ENCODE measurements at regions not wholly inside any gene's neighbourhood (a gene's known extent, or its start where the extent isn't known, plus 50 kb on each side); places are given as distances from the start of the nearest gene placed in this dataset.

- ATAC-seq (no peak), DNase-seq (ENCODE audit: low read depth, low spot score) (no peak)
- intact Hi-C loops (cut with micrococcal nuclease) = no loop called here
- no peak overlapping the region for H3K4me3 ChIP-seq (replicated peaks in 1 of 2; ENCODE audit: low read depth in 1 of 2, low read length in 2 of 2)
- POLR2A ChIA-PET = no interaction called here
- no peaks in the 10 kb centered on the region for H3K27me3 ChIP-seq (ENCODE audit: insufficient read depth, low read length)
- no peaks in the 10 kb centered on the region for H3K79me2 ChIP-seq (ENCODE audit: insufficient read depth, low read length)
- RAD21 ChIA-PET (ENCODE audit: low non-redundant PET in 1 of 2, low total read pairs in 2 of 2, uncharacterized antibody in 2 of 2, unreplicated experiment in 2 of 2) = no interaction called here
- no peak overlapping the region for H3K9ac ChIP-seq (ENCODE audit: low read length)
- no peak overlapping the region for H3K27ac ChIP-seq (ENCODE audit: low read depth, low read length)
- H3K4me1 ChIP-seq (ENCODE audit: control insufficient read depth in 1 of 2, insufficient read depth in 2 of 2, low read length in 2 of 2) = no peaks in the 10 kb centered on the region
- CTCF ChIA-PET = no interaction called here
- H3K9me2 ChIP-seq (ENCODE audit: insufficient read depth) = peaks cover 2% of the 10 kb centered on the region; the same call in 1 of the 2 replicates
- H3K4me2 ChIP-seq (ENCODE audit: low read length) = no peak overlapping the region
- no TSS peak for BruUV-seq (replicated peaks)
- H3K9me3 ChIP-seq (ENCODE audit: control insufficient read depth in 1 of 2, insufficient read depth in 1 of 2, low read depth in 1 of 2, low read length in 2 of 2) = no peaks in the 10 kb centered on the region
- TF ChIP-seq SP1 (IDR thresholded peaks at IDR 0.05; ENCODE audit: low read depth) (no peak), EZH2phosphoT487 (IDR thresholded peaks at IDR 0.05; ENCODE audit: borderline replicate concordance) (no peak), SRF (IDR thresholded peaks at IDR 0.05; ENCODE audit: low read depth) (no peak), RAD21 (IDR thresholded peaks at IDR 0.05; ENCODE audit: low read depth) (no peak), TCF7L2 (IDR thresholded peaks at IDR 0.05; ENCODE audit: borderline replicate concordance, extremely low read depth, insufficient read depth, insufficient read length) (no peak), CBX3 (IDR thresholded peaks at IDR 0.05; ENCODE audit: low read depth) (no peak), CEBPB (IDR thresholded peaks at IDR 0.05; ENCODE audit: low read depth) (no peak), POLR2A (IDR thresholded peaks at IDR 0.05; ENCODE audit: borderline replicate concordance, extremely low read depth, insufficient read depth, insufficient read length) (no peak), ELF1 (IDR thresholded peaks at IDR 0.05; ENCODE audit: borderline replicate concordance, low read depth) (no peak), ZNF274 (IDR thresholded peaks at IDR 0.05; ENCODE audit: low read depth, low read length) (no peak), FOSL1 (IDR thresholded peaks at IDR 0.05; ENCODE audit: low read depth) (no peak), YY1 (IDR thresholded peaks at IDR 0.05; ENCODE audit: extremely low read depth, insufficient replicate concordance, low read depth, low read length) (no peak), EZH2 (IDR thresholded peaks at IDR 0.05) (no peak), POLR2AphosphoS5 (IDR thresholded peaks at IDR 0.05; ENCODE audit: low read depth, low read length) (no peak), CTCF (IDR thresholded peaks at IDR 0.05 in 2 of 3, conservative IDR thresholded peaks at IDR 0.05 in 1 of 3; ENCODE audit: borderline replicate concordance in 1 of 3, insufficient read depth in 1 of 3, low read depth in 2 of 3, low read length in 2 of 3) (no peak), REST (IDR thresholded peaks at IDR 0.05; ENCODE audit: low read depth) (no peak), ZFX (IDR thresholded peaks at IDR 0.05) (no peak), EGR1 (IDR thresholded peaks at IDR 0.05; ENCODE audit: low read depth) (no peak)
- TF ChIP-seq, protein P1, sequence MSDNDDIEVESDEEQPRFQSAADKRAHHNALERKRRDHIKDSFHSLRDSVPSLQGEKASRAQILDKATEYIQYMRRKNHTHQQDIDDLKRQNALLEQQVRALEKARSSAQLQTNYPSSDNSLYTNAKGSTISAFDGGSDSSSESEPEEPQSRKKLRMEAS (IDR thresholded peaks at IDR 0.05) = no peak
- TF ChIP-seq, protein P2, sequence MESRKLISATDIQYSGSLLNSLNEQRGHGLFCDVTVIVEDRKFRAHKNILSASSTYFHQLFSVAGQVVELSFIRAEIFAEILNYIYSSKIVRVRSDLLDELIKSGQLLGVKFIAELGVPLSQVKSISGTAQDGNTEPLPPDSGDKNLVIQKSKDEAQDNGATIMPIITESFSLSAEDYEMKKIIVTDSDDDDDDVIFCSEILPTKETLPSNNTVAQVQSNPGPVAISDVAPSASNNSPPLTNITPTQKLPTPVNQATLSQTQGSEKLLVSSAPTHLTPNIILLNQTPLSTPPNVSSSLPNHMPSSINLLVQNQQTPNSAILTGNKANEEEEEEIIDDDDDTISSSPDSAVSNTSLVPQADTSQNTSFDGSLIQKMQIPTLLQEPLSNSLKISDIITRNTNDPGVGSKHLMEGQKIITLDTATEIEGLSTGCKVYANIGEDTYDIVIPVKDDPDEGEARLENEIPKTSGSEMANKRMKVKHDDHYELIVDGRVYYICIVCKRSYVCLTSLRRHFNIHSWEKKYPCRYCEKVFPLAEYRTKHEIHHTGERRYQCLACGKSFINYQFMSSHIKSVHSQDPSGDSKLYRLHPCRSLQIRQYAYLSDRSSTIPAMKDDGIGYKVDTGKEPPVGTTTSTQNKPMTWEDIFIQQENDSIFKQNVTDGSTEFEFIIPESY (IDR thresholded peaks at IDR 0.05; ENCODE audit: extremely low read depth, insufficient replicate concordance, low read length) = no peak
- no peaks in the 10 kb centered on the region for H3K36me3 ChIP-seq (ENCODE audit: control insufficient read depth in 1 of 2, insufficient read depth in 2 of 2, low read length in 2 of 2)
- no peak overlapping the region for H2AFZ ChIP-seq (ENCODE audit: low read depth, low read length, poor library complexity, severe bottlenecking)
- no peaks in the 10 kb centered on the region for H4K20me1 ChIP-seq (ENCODE audit: insufficient read depth)
Measured at GRCh38 chr9:108612513-108612912, 243.3 kb downstream of the ACTL7B start.

Measured in HCT116 (cell line).